NB4 (cell line): ENCODE measurements at regions not wholly inside any gene's neighbourhood (a gene's known extent, or its start where the extent isn't known, plus 50 kb on each side); places are given as distances from the start of the nearest gene placed in this dataset.
"Not testable (repeated sequence)": the region's sequence is repeated elsewhere in the genome, so short reads cannot be mapped to it uniquely, and the experiment has no call there.

Source experiments
- DNase-seq: peaks from one replicate; pipeline ENCODE4 v3.0.0; 2010; ENCODE audit warnings: low read depth
- H3K4me3 ChIP-seq: one replicate; pipeline ENCODE4 v1.5.1; 2011; ENCODE audit warnings: mild to moderate bottlenecking, low read depth, low read length, moderate library complexity
- CTCF ChIP-seq: IDR thresholded peaks from one replicate; pipeline ENCODE4 v1.5.1; 2012; ENCODE audit warnings: low read depth, low read length
- MAX ChIP-seq: IDR thresholded peaks from 2 replicates; pipeline ENCODE4 v1.6.1; 2011; ENCODE audit warnings: low read depth, low read length
- MYC ChIP-seq: IDR thresholded peaks from 2 replicates; pipeline ENCODE4 v1.6.1; 2011; ENCODE audit warnings: low read depth, low read length
- POLR2A ChIP-seq: IDR thresholded peaks from 2 replicates; pipeline ENCODE4 v1.6.1; 2011; ENCODE audit warnings: mild to moderate bottlenecking; ENCODE audit not compliant: insufficient read length; ENCODE audit errors: extremely low read depth

- DNase-seq = no peak
- no peak for TF ChIP-seq POLR2A
- no peak for TF ChIP-seq MAX
- TF ChIP-seq CTCF = no peak
- no peak for TF ChIP-seq MYC
Observed at GRCh38 chr12:67091678-67092077, 177.5 kb upstream of the CAND1 start.

GRCh38 chr12:67092934-67093333 lies 176.2 kb upstream of the CAND1 start:
- not testable (repeated sequence) for DNase-seq, H3K4me3 ChIP-seq

More at GRCh38 chr12:67091678-67092077, 177.5 kb upstream of the CAND1 start:
- H3K4me3 ChIP-seq = no peak overlapping the region

GRCh38 chr12:67096533-67097318 lies 172.4 kb upstream of the CAND1 start:
- no peak for TF ChIP-seq POLR2A
- TF ChIP-seq CTCF = no peak
- no peak for TF ChIP-seq MYC
- TF ChIP-seq MAX = no peak
- no peak overlapping the region for H3K4me3 ChIP-seq
- DNase-seq = peak; percentile 48

GRCh38 chr12:67099858-67100257 lies 169.3 kb upstream of the CAND1 start:
- TF ChIP-seq POLR2A (no peak), MAX (no peak), CTCF (no peak), MYC (no peak)

GRCh38 chr12:67103521-67103920 lies 165.6 kb upstream of the CAND1 start:
- no peak overlapping the region for H3K4me3 ChIP-seq
- TF ChIP-seq MAX = no peak
- no peak for TF ChIP-seq CTCF
- TF ChIP-seq MYC = no peak
- TF ChIP-seq POLR2A = no peak

More at GRCh38 chr12:67099858-67100257, 169.3 kb upstream of the CAND1 start:
- no peak for DNase-seq
- H3K4me3 ChIP-seq = no peak overlapping the region

GRCh38 chr12:67107235-67107634 lies 161.9 kb upstream of the CAND1 start:
- H3K4me3 ChIP-seq = no peak overlapping the region
- TF ChIP-seq CTCF = no peak
- no peak for TF ChIP-seq MAX
- no peak for TF ChIP-seq MYC
- TF ChIP-seq POLR2A = no peak
- DNase-seq = no peak

More at GRCh38 chr12:67103521-67103920, 165.6 kb upstream of the CAND1 start:
- no peak for DNase-seq
